Neural cell (in vitro differentiated cells): ENCODE measurements at regions not wholly inside any gene's neighbourhood (a gene's known extent, or its start where the extent isn't known, plus 50 kb on each side); places are given as distances from the start of the nearest gene placed in this dataset.

ENCODE experiments used
- H2AFZ ChIP-seq: fragments of 200-600, 300-800 bp; sonication (generic), shearing (Covaris generic); 2 replicates; pipeline ENCODE4 v1.6.0; 2014; ENCODE audit warnings: low read depth, mild to moderate bottlenecking, antibody characterized with exemption, low read length, moderate library complexity
- H3F3A ChIP-seq: fragments of 200-600 bp; shearing (Covaris generic); 2 replicates; pipeline ENCODE4 v1.6.1; 2016; ENCODE audit warnings: mild to moderate bottlenecking, moderate library complexity, mixed read lengths, antibody characterized with exemption, low read length; ENCODE audit not compliant: insufficient read depth, poor library complexity, severe bottlenecking
- H3K27ac ChIP-seq: fragments of 200-600, 300-800 bp; sonication (generic), shearing (Covaris generic); 2 replicates; pipeline ENCODE4 v1.5.1; 2014; ENCODE audit warnings: mild to moderate bottlenecking, low read length, moderate library complexity
- H3K27me3 ChIP-seq: fragments of 300-800, 200-600 bp; sonication (generic), shearing (Covaris generic); 2 replicates; pipeline ENCODE4 v1.6.0; 2014; ENCODE audit warnings: mild to moderate bottlenecking, low read depth, low read length, moderate library complexity; ENCODE audit not compliant: insufficient read depth
- H3K36me3 ChIP-seq: fragments of 300-800, 200-600 bp; sonication (generic), shearing (Covaris generic); 2 replicates; pipeline ENCODE4 v1.5.1; 2014; ENCODE audit warnings: mild to moderate bottlenecking, antibody characterized with exemption, low read length, moderate library complexity; ENCODE audit not compliant: insufficient read depth
- H3K4me2 ChIP-seq: fragments of 300-800, 200-600 bp; sonication (generic), shearing (Covaris generic); 2 replicates; pipeline ENCODE4 v1.6.0; 2014; ENCODE audit warnings: mild to moderate bottlenecking, low read length
- H3K4me3 ChIP-seq: fragments of 300-800, 200-600 bp; sonication (generic), shearing (Covaris generic); 2 replicates; pipeline ENCODE4 v1.5.1; 2014; ENCODE audit warnings: mild to moderate bottlenecking, low read length, moderate library complexity
- H3K79me2 ChIP-seq: fragments of 200-600 bp; shearing (Covaris generic); replicated peaks from 2 replicates; pipeline ENCODE4 v1.6.0; 2014; ENCODE audit warnings: mild to moderate bottlenecking, low read length, moderate library complexity; ENCODE audit not compliant: insufficient read depth
- H3K9ac ChIP-seq: fragments of 300-800, 200-600 bp; sonication (generic), shearing (Covaris generic); 2 replicates; pipeline ENCODE4 v1.6.1; 2016; ENCODE audit warnings: mild to moderate bottlenecking, low read length, mixed read lengths
- H3K9me2 ChIP-seq: fragments of 200-600 bp; shearing (Covaris generic); 2 replicates; pipeline ENCODE4 v1.6.1; 2016; ENCODE audit warnings: mild to moderate bottlenecking, low read length, mixed read lengths; ENCODE audit not compliant: insufficient read depth
- H3K9me3 ChIP-seq: fragments of 200-600, 300-800 bp; sonication (generic), shearing (Covaris generic); 2 replicates; pipeline ENCODE4 v1.6.1; 2016; ENCODE audit warnings: mild to moderate bottlenecking, mixed run types, low read length, moderate library complexity, mixed read lengths
- H4K20me1 ChIP-seq: fragments of 200-600 bp; shearing (Covaris generic); 2 replicates; pipeline ENCODE4 v1.6.1; 2016; ENCODE audit warnings: mild to moderate bottlenecking, mixed run types; ENCODE audit not compliant: insufficient read depth
- EP300 ChIP-seq: fragments of 450-650 bp; conservative IDR thresholded peaks from 2 replicates; pipeline ENCODE4 v1.6.1; 2014; ENCODE audit warnings: antibody characterized with exemption, mild to moderate bottlenecking, moderate library complexity; ENCODE audit not compliant: poor library complexity, severe bottlenecking
- EZH2 ChIP-seq: fragments of 200-600, 300-800 bp; shearing (Covaris generic), sonication (generic); IDR thresholded peaks from 2 replicates; pipeline ENCODE4 v1.6.1; 2014; ENCODE audit warnings: antibody characterized with exemption, low read length, borderline replicate concordance, mild to moderate bottlenecking; ENCODE audit not compliant: insufficient read depth, poor library complexity, severe bottlenecking
- MXI1 ChIP-seq: fragments of 450-650 bp; conservative IDR thresholded peaks from 2 replicates; pipeline ENCODE4 v1.6.1; 2014; ENCODE audit warnings: antibody characterized with exemption, mild to moderate bottlenecking; ENCODE audit not compliant: poor library complexity, severe bottlenecking
- POLR2AphosphoS5 ChIP-seq: IDR thresholded peaks from 2 replicates; pipeline ENCODE4 v1.6.1; 2012
- RAD21 ChIP-seq: fragments of 450-650 bp; conservative IDR thresholded peaks from 2 replicates; pipeline ENCODE4 v1.6.1; 2014; ENCODE audit warnings: antibody characterized with exemption, mild to moderate bottlenecking, moderate library complexity
- SMC3 ChIP-seq: fragments of 450-650 bp; conservative IDR thresholded peaks from 2 replicates; pipeline ENCODE4 v1.6.1; 2014; ENCODE audit warnings: antibody characterized with exemption, mild to moderate bottlenecking, moderate library complexity; ENCODE audit not compliant: poor library complexity
- TAF1 ChIP-seq: IDR thresholded peaks from 2 replicates; pipeline ENCODE4 v1.6.1; 2012; ENCODE audit warnings: low read depth
- TF ChIP-seq, protein P1 (sequence below): fragments of 450-650 bp; IDR thresholded peaks from 2 replicates; pipeline ENCODE4 v1.5.1; 2014; ENCODE audit warnings: antibody characterized with exemption, mild to moderate bottlenecking, moderate library complexity; ENCODE audit not compliant: poor library complexity, severe bottlenecking
- TF ChIP-seq, protein P2 (sequence below): IDR thresholded peaks from 2 replicates; pipeline ENCODE4 v1.6.1; 2012; ENCODE audit warnings: borderline replicate concordance

DNA sequence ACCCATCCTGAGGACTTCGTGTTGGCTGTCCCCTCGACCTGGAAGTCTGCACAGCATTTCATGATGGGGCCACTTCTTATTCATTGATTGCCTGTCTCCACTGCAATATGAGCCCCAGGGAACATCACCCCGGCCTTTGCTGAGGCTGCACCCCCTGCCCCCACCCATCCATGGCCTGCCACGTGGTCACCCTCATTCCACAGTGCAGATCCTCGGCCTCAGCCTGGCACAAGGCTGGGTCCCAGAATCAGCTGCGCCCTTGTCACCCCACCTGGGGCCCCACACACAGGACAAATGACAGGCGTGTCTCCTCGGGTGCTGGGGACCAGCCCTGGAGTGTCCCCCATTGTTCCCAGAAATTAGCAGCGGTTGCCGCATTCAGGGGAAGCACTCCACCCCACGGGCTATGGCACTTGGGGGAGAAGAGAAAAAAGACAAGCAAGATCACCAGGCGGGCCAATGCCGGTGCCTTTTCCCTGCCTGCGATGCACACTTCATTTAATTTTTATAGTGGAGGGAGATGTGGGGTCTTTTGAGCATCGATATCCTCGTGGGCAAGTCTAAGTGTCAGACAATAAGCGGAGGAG lies 157.4 kb downstream of the INHBB start:
- Histone ChIP-seq H3K4me3 (no peak overlapping the region), H3K9me3 (no peaks in the 10 kb centered on the region), H3K9ac (no peak overlapping the region), H3K27me3 (no peaks in the 10 kb centered on the region), H3K36me3 (no peaks in the 10 kb centered on the region), H3K79me2 (no peaks in the 10 kb centered on the region), H3K4me2 (no peak overlapping the region), H3F3A (no peaks in the 10 kb centered on the region), H3K27ac (no peak overlapping the region), H2AFZ (no peak overlapping the region), H4K20me1 (no peaks in the 10 kb centered on the region), H3K9me2 (no peaks in the 10 kb centered on the region)
- TF ChIP-seq TAF1 = no peak
- no peak for TF ChIP-seq RAD21
- TF ChIP-seq EP300 = no peak
- no peak for TF ChIP-seq SMC3
- TF ChIP-seq MXI1 = no peak
- no peak for TF ChIP-seq POLR2AphosphoS5
- no peak for TF ChIP-seq EZH2
- TF ChIP-seq, protein P1, sequence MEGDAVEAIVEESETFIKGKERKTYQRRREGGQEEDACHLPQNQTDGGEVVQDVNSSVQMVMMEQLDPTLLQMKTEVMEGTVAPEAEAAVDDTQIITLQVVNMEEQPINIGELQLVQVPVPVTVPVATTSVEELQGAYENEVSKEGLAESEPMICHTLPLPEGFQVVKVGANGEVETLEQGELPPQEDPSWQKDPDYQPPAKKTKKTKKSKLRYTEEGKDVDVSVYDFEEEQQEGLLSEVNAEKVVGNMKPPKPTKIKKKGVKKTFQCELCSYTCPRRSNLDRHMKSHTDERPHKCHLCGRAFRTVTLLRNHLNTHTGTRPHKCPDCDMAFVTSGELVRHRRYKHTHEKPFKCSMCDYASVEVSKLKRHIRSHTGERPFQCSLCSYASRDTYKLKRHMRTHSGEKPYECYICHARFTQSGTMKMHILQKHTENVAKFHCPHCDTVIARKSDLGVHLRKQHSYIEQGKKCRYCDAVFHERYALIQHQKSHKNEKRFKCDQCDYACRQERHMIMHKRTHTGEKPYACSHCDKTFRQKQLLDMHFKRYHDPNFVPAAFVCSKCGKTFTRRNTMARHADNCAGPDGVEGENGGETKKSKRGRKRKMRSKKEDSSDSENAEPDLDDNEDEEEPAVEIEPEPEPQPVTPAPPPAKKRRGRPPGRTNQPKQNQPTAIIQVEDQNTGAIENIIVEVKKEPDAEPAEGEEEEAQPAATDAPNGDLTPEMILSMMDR = no peak
- TF ChIP-seq, protein P2, sequence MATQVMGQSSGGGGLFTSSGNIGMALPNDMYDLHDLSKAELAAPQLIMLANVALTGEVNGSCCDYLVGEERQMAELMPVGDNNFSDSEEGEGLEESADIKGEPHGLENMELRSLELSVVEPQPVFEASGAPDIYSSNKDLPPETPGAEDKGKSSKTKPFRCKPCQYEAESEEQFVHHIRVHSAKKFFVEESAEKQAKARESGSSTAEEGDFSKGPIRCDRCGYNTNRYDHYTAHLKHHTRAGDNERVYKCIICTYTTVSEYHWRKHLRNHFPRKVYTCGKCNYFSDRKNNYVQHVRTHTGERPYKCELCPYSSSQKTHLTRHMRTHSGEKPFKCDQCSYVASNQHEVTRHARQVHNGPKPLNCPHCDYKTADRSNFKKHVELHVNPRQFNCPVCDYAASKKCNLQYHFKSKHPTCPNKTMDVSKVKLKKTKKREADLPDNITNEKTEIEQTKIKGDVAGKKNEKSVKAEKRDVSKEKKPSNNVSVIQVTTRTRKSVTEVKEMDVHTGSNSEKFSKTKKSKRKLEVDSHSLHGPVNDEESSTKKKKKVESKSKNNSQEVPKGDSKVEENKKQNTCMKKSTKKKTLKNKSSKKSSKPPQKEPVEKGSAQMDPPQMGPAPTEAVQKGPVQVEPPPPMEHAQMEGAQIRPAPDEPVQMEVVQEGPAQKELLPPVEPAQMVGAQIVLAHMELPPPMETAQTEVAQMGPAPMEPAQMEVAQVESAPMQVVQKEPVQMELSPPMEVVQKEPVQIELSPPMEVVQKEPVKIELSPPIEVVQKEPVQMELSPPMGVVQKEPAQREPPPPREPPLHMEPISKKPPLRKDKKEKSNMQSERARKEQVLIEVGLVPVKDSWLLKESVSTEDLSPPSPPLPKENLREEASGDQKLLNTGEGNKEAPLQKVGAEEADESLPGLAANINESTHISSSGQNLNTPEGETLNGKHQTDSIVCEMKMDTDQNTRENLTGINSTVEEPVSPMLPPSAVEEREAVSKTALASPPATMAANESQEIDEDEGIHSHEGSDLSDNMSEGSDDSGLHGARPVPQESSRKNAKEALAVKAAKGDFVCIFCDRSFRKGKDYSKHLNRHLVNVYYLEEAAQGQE = no peak

DNA sequence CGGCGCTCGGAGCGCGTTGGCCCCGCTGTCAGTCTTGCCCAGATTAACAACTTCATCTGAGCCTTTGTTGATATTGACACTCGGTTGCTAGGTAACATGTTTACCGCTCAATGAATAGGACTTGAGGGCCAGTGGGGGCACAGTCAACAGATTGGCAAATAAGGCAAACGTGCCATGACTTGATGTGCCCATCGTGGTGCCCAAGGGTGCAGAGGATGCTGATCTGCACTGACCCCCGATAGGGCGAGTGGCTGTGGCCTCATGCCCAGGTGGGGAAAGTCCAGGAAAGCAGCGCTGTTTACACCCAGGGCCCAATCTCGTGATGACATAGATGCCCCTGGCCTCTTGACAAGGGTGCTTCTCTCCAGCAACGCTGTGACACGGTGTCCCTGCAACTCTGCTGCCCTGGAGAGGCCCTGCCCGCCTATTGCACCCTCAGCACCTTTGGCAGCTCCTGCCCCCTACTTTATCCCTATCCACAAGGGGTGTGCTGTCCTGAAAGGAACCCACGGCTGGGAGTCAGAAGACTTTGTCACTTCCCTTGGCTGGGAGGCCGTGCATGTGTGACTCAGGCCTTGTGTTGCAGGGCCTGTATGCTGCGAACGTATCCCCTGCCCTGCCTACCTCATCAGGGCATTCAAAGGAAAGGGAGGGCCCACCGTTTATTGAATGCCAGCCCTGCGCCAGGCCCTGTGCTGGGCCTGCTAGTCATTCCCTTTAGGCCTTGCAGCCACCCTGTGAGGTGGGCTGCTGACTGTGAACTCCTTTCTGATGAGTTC lies 158.0 kb downstream of the INHBB start:
- H3K79me2 ChIP-seq = no peaks in the 10 kb centered on the region
- H3K9me3 ChIP-seq = no peaks in the 10 kb centered on the region
- H3K9me2 ChIP-seq = no peaks in the 10 kb centered on the region
- no peaks in the 10 kb centered on the region for H4K20me1 ChIP-seq
- no peaks in the 10 kb centered on the region for H3F3A ChIP-seq
- TF ChIP-seq MXI1 = no peak
- TF ChIP-seq, protein P1 = no peak
- no peak for TF ChIP-seq SMC3
- TF ChIP-seq EZH2 = no peak
- no peak for TF ChIP-seq TAF1
- no peak for TF ChIP-seq RAD21
- no peak for TF ChIP-seq POLR2AphosphoS5
- TF ChIP-seq, protein P2 = no peak
- TF ChIP-seq EP300 = no peak
- H3K4me3 ChIP-seq = no peak overlapping the region
- H3K9ac ChIP-seq = no peak overlapping the region
- no peaks in the 10 kb centered on the region for H3K36me3 ChIP-seq
- no peak overlapping the region for H3K27ac ChIP-seq
- no peak overlapping the region for H2AFZ ChIP-seq
- H3K4me2 ChIP-seq = no peak overlapping the region
- H3K27me3 ChIP-seq = no peaks in the 10 kb centered on the region
